ENCODE measurements at regions not wholly inside any gene's neighbourhood (a gene's known extent, or its start where the extent isn't known, plus 50 kb on each side); places are given as distances from the start of the nearest gene placed in this dataset.
A peak's percentile ranks its signal among the peaks of the same experiment; 100 is the strongest.

GRCh38 chr17:34114174-34114573, 140.9 kb upstream of the CCL2 start:
- intact Hi-C loops (cut with DNase I), result no loop called here
- Histone ChIP-seq H3K9me3 (ENCODE audit: control insufficient read depth in 2 of 3, insufficient read depth in 1 of 3, low read length in 3 of 3) (no peaks in the 10 kb centered on the region), H3K4me3 (ENCODE audit: low read length in 3 of 3) (no peak overlapping the region), H3K27ac (ENCODE audit: low read depth in 2 of 2, low read length in 2 of 2) (no peak overlapping the region), H3K36me3 (ENCODE audit: control insufficient read depth in 2 of 3, insufficient read depth in 3 of 3, low read length in 3 of 3) (no peaks in the 10 kb centered on the region), H3K4me1 (ENCODE audit: control insufficient read depth in 2 of 3, insufficient read depth in 2 of 3, low read depth in 1 of 3, low read length in 3 of 3) (no peaks in the 10 kb centered on the region), H3K9ac (ENCODE audit: low read length in 3 of 3) (no peak overlapping the region), H3K27me3 (ENCODE audit: control insufficient read depth, insufficient read depth, low read length) (no peaks in the 10 kb centered on the region)
- FAIRE-seq, result no peak
- no peak for TF ChIP-seq CTCF (IDR thresholded peaks at IDR 0.05; ENCODE audit: borderline replicate concordance, extremely low read depth, insufficient read depth)
- DNase-seq, result peak in 2 of 5 donors; percentile 1 to 16

- no peak for TF ChIP-seq CTCF (IDR thresholded peaks at IDR 0.05; ENCODE audit: borderline replicate concordance, extremely low read depth, insufficient read depth)
- Histone ChIP-seq H3K9ac (ENCODE audit: low read length in 3 of 3) (no peak overlapping the region), H3K4me3 (ENCODE audit: low read length in 3 of 3) (no peak overlapping the region), H3K4me1 (ENCODE audit: control insufficient read depth in 2 of 3, insufficient read depth in 2 of 3, low read depth in 1 of 3, low read length in 3 of 3) (no peaks in the 10 kb centered on the region), H3K9me3 (ENCODE audit: control insufficient read depth in 2 of 3, insufficient read depth in 1 of 3, low read length in 3 of 3) (no peaks in the 10 kb centered on the region), H3K27me3 (ENCODE audit: control insufficient read depth, insufficient read depth, low read length) (no peaks in the 10 kb centered on the region), H3K36me3 (ENCODE audit: control insufficient read depth in 2 of 3, insufficient read depth in 3 of 3, low read length in 3 of 3) (no peaks in the 10 kb centered on the region), H3K27ac (ENCODE audit: low read depth in 2 of 2, low read length in 2 of 2) (no peak overlapping the region)
- DNase-seq (no peak), FAIRE-seq (no peak)
- intact Hi-C loops (cut with DNase I), result no loop called here
Observed at GRCh38 chr17:34116306-34116705, 138.8 kb upstream of the CCL2 start.

- Histone ChIP-seq H3K36me3 (ENCODE audit: control insufficient read depth in 2 of 3, insufficient read depth in 3 of 3, low read length in 3 of 3) (no peaks in the 10 kb centered on the region), H3K27me3 (ENCODE audit: control insufficient read depth, insufficient read depth, low read length) (no peaks in the 10 kb centered on the region), H3K9ac (ENCODE audit: low read length in 3 of 3) (no peak overlapping the region), H3K9me3 (ENCODE audit: control insufficient read depth in 2 of 3, insufficient read depth in 1 of 3, low read length in 3 of 3) (no peaks in the 10 kb centered on the region), H3K4me3 (ENCODE audit: low read length in 3 of 3) (no peak overlapping the region), H3K4me1 (ENCODE audit: control insufficient read depth in 2 of 3, insufficient read depth in 2 of 3, low read depth in 1 of 3, low read length in 3 of 3) (no peaks in the 10 kb centered on the region), H3K27ac (ENCODE audit: low read depth in 2 of 2, low read length in 2 of 2) (no peak overlapping the region)
- TF ChIP-seq CTCF (IDR thresholded peaks at IDR 0.05; ENCODE audit: borderline replicate concordance, extremely low read depth, insufficient read depth), result no peak
- intact Hi-C loops (cut with DNase I), result no loop called here
- DNase-seq (no peak), FAIRE-seq (no peak)
Observed at GRCh38 chr17:34117332-34117731, 137.8 kb upstream of the CCL2 start.

GRCh38 chr17:34117811-34118210, 137.3 kb upstream of the CCL2 start:
- Histone ChIP-seq H3K4me3 (ENCODE audit: low read length in 3 of 3) (no peak overlapping the region), H3K9ac (ENCODE audit: low read length in 3 of 3) (no peak overlapping the region), H3K27ac (ENCODE audit: low read depth in 2 of 2, low read length in 2 of 2) (no peak overlapping the region), H3K9me3 (ENCODE audit: control insufficient read depth in 2 of 3, insufficient read depth in 1 of 3, low read length in 3 of 3) (no peaks in the 10 kb centered on the region), H3K4me1 (ENCODE audit: control insufficient read depth in 2 of 3, insufficient read depth in 2 of 3, low read depth in 1 of 3, low read length in 3 of 3) (no peaks in the 10 kb centered on the region), H3K27me3 (ENCODE audit: control insufficient read depth, insufficient read depth, low read length) (no peaks in the 10 kb centered on the region), H3K36me3 (ENCODE audit: control insufficient read depth in 2 of 3, insufficient read depth in 3 of 3, low read length in 3 of 3) (no peaks in the 10 kb centered on the region)
- TF ChIP-seq CTCF (IDR thresholded peaks at IDR 0.05; ENCODE audit: borderline replicate concordance, extremely low read depth, insufficient read depth), result no peak
- DNase-seq (no peak), FAIRE-seq (no peak)
- intact Hi-C loops (cut with DNase I), result no loop called here

Data from kidney (tissue), 13 donors.